Head of caudate nucleus (tissue), 42 donors: ENCODE measurements at regions not wholly inside any gene's neighbourhood (a gene's known extent, or its start where the extent isn't known, plus 50 kb on each side); places are given as distances from the start of the nearest gene placed in this dataset.
"Not testable (repeated sequence)": the region's sequence is repeated elsewhere in the genome, so short reads cannot be mapped to it uniquely, and the experiment has no call there.

Experiments
- DNase-seq, 42 donors: peaks; one replicate each; pipeline versions ENCODE4 v3.0.0 to v3.0.0-alpha.2; 2020 to 2021; ENCODE audit warnings: mixed read lengths in 7 of 42
- intact Hi-C: fragments of 100-400 bp; cut with DNase I; formaldehyde crosslinking; loops from one replicate; pipeline ENCODE4 v1.15.0; 2022

GRCh38 chr1:118485757-118486156, 300.7 kb upstream of the SPAG17 start:
- intact Hi-C loops = no loop called here
- no peak for DNase-seq

GRCh38 chr1:118484893-118485292, 299.9 kb upstream of the SPAG17 start:
- no peak for DNase-seq
- intact Hi-C loops = no loop called here

GRCh38 chr1:118483245-118484006, 298.4 kb upstream of the SPAG17 start:
- intact Hi-C loops = no loop called here
- no peak for DNase-seq

GRCh38 chr1:118481126-118481525, 296.1 kb upstream of the SPAG17 start:
- intact Hi-C loops = no loop called here
- no peak for DNase-seq

- no peak for DNase-seq
- intact Hi-C loops = no loop called here
These were observed 294.3 kb upstream of the SPAG17 start for GRCh38 chr1:118479351-118479750.

GRCh38 chr1:118473825-118474224, 288.8 kb upstream of the SPAG17 start:
- intact Hi-C loops = no loop called here
- DNase-seq = no peak

GRCh38 chr1:118464460-118464859, 279.4 kb upstream of the SPAG17 start:
- DNase-seq, intact Hi-C loops: not testable (repeated sequence)

- no peak for DNase-seq
- intact Hi-C loops = no loop called here
These were observed 276.1 kb upstream of the SPAG17 start for GRCh38 chr1:118461154-118461553.

- intact Hi-C loops = no loop called here
- DNase-seq = no peak
These were observed 274.8 kb upstream of the SPAG17 start for GRCh38 chr1:118459871-118460270.

- DNase-seq, intact Hi-C loops: not testable (repeated sequence)
These were observed 268.8 kb upstream of the SPAG17 start for GRCh38 chr1:118453856-118454255.

- intact Hi-C loops = no loop called here
- no peak for DNase-seq
These were observed 260.1 kb upstream of the SPAG17 start for GRCh38 chr1:118445156-118445555.

- intact Hi-C loops = no loop called here
- DNase-seq = no peak
These were observed 257.2 kb upstream of the SPAG17 start for GRCh38 chr1:118442214-118442613.

- no peak for DNase-seq
- intact Hi-C loops = no loop called here
These were observed 252.6 kb upstream of the SPAG17 start for GRCh38 chr1:118437664-118438063.

GRCh38 chr1:118429856-118430255, 244.8 kb upstream of the SPAG17 start:
- intact Hi-C loops = no loop called here
- DNase-seq = no peak

- DNase-seq = no peak
- intact Hi-C loops = no loop called here
These were observed 236.9 kb upstream of the SPAG17 start for GRCh38 chr1:118421868-118422350.

- DNase-seq = no peak
- intact Hi-C loops = no loop called here
These were observed 219.0 kb upstream of the SPAG17 start for GRCh38 chr1:118404024-118404423.

GRCh38 chr1:118397496-118397859, 212.4 kb upstream of the SPAG17 start:
- intact Hi-C loops = no loop called here
- DNase-seq = no peak

- no peak for DNase-seq
- intact Hi-C loops = no loop called here
These were observed 211.9 kb upstream of the SPAG17 start for GRCh38 chr1:118396829-118397495.

GRCh38 chr1:118396279-118396678, 211.3 kb upstream of the SPAG17 start:
- intact Hi-C loops = no loop called here
- no peak for DNase-seq

- intact Hi-C loops = no loop called here
- DNase-seq = no peak
These were observed 210.5 kb upstream of the SPAG17 start for GRCh38 chr1:118395430-118395991.

- DNase-seq = no peak
- intact Hi-C loops = no loop called here
These were observed 205.9 kb upstream of the SPAG17 start for GRCh38 chr1:118390955-118391354.
